ENCODE measurements at regions not wholly inside any gene's neighbourhood (a gene's known extent, or its start where the extent isn't known, plus 50 kb on each side); places are given as distances from the start of the nearest gene placed in this dataset.

- H3K9me2 ChIP-seq (replicated peaks; ENCODE audit: insufficient read depth), result no peaks in the 10 kb centered on the region
- no peaks in the 10 kb centered on the region for H3K36me3 ChIP-seq (replicated peaks; ENCODE audit: insufficient read depth, low read depth)
- H3K4me3 ChIP-seq, result no peak overlapping the region
- no peaks in the 10 kb centered on the region for H3K27me3 ChIP-seq
- H4K20me1 ChIP-seq (ENCODE audit: insufficient read depth, poor library complexity, severe bottlenecking), result no peaks in the 10 kb centered on the region
- H3K9me3 ChIP-seq (ENCODE audit: low read depth), result no peaks in the 10 kb centered on the region
- H3K27ac ChIP-seq, result no peak overlapping the region
- DNase-seq (ENCODE audit: low spot score), result no peak
- TF ChIP-seq CTCF (IDR thresholded peaks at IDR 0.05; ENCODE audit: poor library complexity) (no peak), EZH2 (IDR thresholded peaks at IDR 0.05; ENCODE audit: borderline replicate concordance) (no peak), EZH2phosphoT487 (IDR thresholded peaks at IDR 0.05; ENCODE audit: low read depth, severe bottlenecking, unreplicated experiment) (no peak)
- peaks cover 3% of the 10 kb centered on the region for H3K4me1 ChIP-seq (ENCODE audit: insufficient read depth)
- H2AFZ ChIP-seq, result no peak overlapping the region
- H3K79me2 ChIP-seq, result no peaks in the 10 kb centered on the region
- no peak overlapping the region for H3K4me2 ChIP-seq
These were observed 419.2 kb upstream of the CDH19 start for GRCh38 chr18:67023059-67023458.

- H3K9me3 ChIP-seq (ENCODE audit: low read depth), result no peaks in the 10 kb centered on the region
- no peak for DNase-seq (ENCODE audit: low spot score)
- H4K20me1 ChIP-seq (ENCODE audit: insufficient read depth, poor library complexity, severe bottlenecking), result no peaks in the 10 kb centered on the region
- no peaks in the 10 kb centered on the region for H3K36me3 ChIP-seq (replicated peaks; ENCODE audit: insufficient read depth, low read depth)
- H3K4me3 ChIP-seq, result no peak overlapping the region
- H3K27ac ChIP-seq, result no peak overlapping the region
- H2AFZ ChIP-seq, result no peak overlapping the region
- H3K4me1 ChIP-seq (ENCODE audit: insufficient read depth), result no peaks in the 10 kb centered on the region
- H3K9me2 ChIP-seq (replicated peaks; ENCODE audit: insufficient read depth), result no peaks in the 10 kb centered on the region
- H3K79me2 ChIP-seq, result no peaks in the 10 kb centered on the region
- no peak overlapping the region for H3K4me2 ChIP-seq
- TF ChIP-seq CTCF (IDR thresholded peaks at IDR 0.05; ENCODE audit: poor library complexity) (no peak), EZH2 (IDR thresholded peaks at IDR 0.05; ENCODE audit: borderline replicate concordance) (no peak), EZH2phosphoT487 (IDR thresholded peaks at IDR 0.05; ENCODE audit: low read depth, severe bottlenecking, unreplicated experiment) (no peak)
- no peaks in the 10 kb centered on the region for H3K27me3 ChIP-seq
These were observed 407.0 kb upstream of the CDH19 start for GRCh38 chr18:67010919-67011318.

- Histone ChIP-seq H3K27ac (no peak overlapping the region), H3K4me1 (ENCODE audit: insufficient read depth) (no peaks in the 10 kb centered on the region), H3K9me3 (ENCODE audit: low read depth) (no peaks in the 10 kb centered on the region), H3K4me3 (no peak overlapping the region), H3K36me3 (replicated peaks; ENCODE audit: insufficient read depth, low read depth) (no peaks in the 10 kb centered on the region), H2AFZ (no peak overlapping the region), H3K27me3 (no peaks in the 10 kb centered on the region), H4K20me1 (ENCODE audit: insufficient read depth, poor library complexity, severe bottlenecking) (no peaks in the 10 kb centered on the region), H3K9me2 (replicated peaks; ENCODE audit: insufficient read depth) (no peaks in the 10 kb centered on the region), H3K79me2 (no peaks in the 10 kb centered on the region), H3K4me2 (no peak overlapping the region)
- WGBS (ENCODE audit: low lambda C conversion rate, missing lambda C conversion rate), result 91% methylated on average over 1 of the region's 1 CpG
- no peak for DNase-seq (ENCODE audit: low spot score)
- TF ChIP-seq CTCF (IDR thresholded peaks at IDR 0.05; ENCODE audit: poor library complexity) (no peak), EZH2phosphoT487 (IDR thresholded peaks at IDR 0.05; ENCODE audit: low read depth, severe bottlenecking, unreplicated experiment) (no peak), EZH2 (IDR thresholded peaks at IDR 0.05; ENCODE audit: borderline replicate concordance) (no peak)
These were observed 404.1 kb upstream of the CDH19 start for GRCh38 chr18:67007999-67008398.

- Histone ChIP-seq H3K27ac (no peak overlapping the region), H4K20me1 (ENCODE audit: insufficient read depth, poor library complexity, severe bottlenecking) (no peaks in the 10 kb centered on the region), H3K9me2 (replicated peaks; ENCODE audit: insufficient read depth) (no peaks in the 10 kb centered on the region), H3K79me2 (no peaks in the 10 kb centered on the region), H3K4me2 (no peak overlapping the region), H2AFZ (no peak overlapping the region), H3K4me3 (no peak overlapping the region), H3K9me3 (ENCODE audit: low read depth) (no peaks in the 10 kb centered on the region), H3K4me1 (ENCODE audit: insufficient read depth) (no peaks in the 10 kb centered on the region), H3K27me3 (no peaks in the 10 kb centered on the region), H3K36me3 (replicated peaks; ENCODE audit: insufficient read depth, low read depth) (no peaks in the 10 kb centered on the region)
- TF ChIP-seq CTCF (IDR thresholded peaks at IDR 0.05; ENCODE audit: poor library complexity), result no peak
- DNase-seq (ENCODE audit: low spot score), result no peak
- 100% methylated on average over 1 of the region's 1 CpG for WGBS (ENCODE audit: low lambda C conversion rate, missing lambda C conversion rate)
These were observed 403.2 kb upstream of the CDH19 start for GRCh38 chr18:67007085-67007484.

Data from hepatocyte (in vitro differentiated cells).